WERI-Rb-1 (cell line): ENCODE measurements at regions not wholly inside any gene's neighbourhood (a gene's known extent, or its start where the extent isn't known, plus 50 kb on each side); places are given as distances from the start of the nearest gene placed in this dataset.

Experiments used
- DNase-seq: peaks from one replicate; pipeline ENCODE4 v3.0.0-alpha.2; 2020
- H3K27ac ChIP-seq: fragments of 250-450 bp; sonication (Bioruptor Pico); 2 replicates; pipeline ENCODE4 v1.5.1; 2020; ENCODE audit warnings: mild to moderate bottlenecking, moderate library complexity
- H3K27me3 ChIP-seq: fragments of 250-450 bp; sonication (Bioruptor Pico); 2 replicates; pipeline ENCODE4 v1.5.1; 2021; ENCODE audit warnings: mild to moderate bottlenecking, low read depth, moderate library complexity; ENCODE audit not compliant: insufficient read depth, severe bottlenecking
- H3K36me3 ChIP-seq: fragments of 250-450 bp; sonication (Bioruptor Pico); 2 replicates; pipeline ENCODE4 v1.5.1; 2020; ENCODE audit warnings: mild to moderate bottlenecking, moderate library complexity
- H3K4me3 ChIP-seq: 2 replicates; pipeline ENCODE4 v1.5.1; 2011; ENCODE audit warnings: low read depth, mild to moderate bottlenecking, control low read depth, low read length
- H3K9me3 ChIP-seq: fragments of 250-450 bp; sonication (Bioruptor Pico); 2 replicates; pipeline ENCODE4 v1.5.1; 2021; ENCODE audit warnings: mild to moderate bottlenecking, moderate library complexity; ENCODE audit not compliant: severe bottlenecking
- CTCF ChIP-seq: IDR thresholded peaks from 2 replicates; pipeline ENCODE4 v1.5.1; 2011; ENCODE audit warnings: low read depth, mild to moderate bottlenecking, control low read depth, inconsistent platforms, low read length

- no peaks in the 10 kb centered on the region for H3K36me3 ChIP-seq
- no peaks in the 10 kb centered on the region for H3K27me3 ChIP-seq
- H3K4me3 ChIP-seq: no peak overlapping the region
- no peak overlapping the region for H3K27ac ChIP-seq
- no peak for TF ChIP-seq CTCF
- no peaks in the 10 kb centered on the region for H3K9me3 ChIP-seq
- DNase-seq: no peak
These were observed 172.5 kb downstream of the MAIP1 start for GRCh38 chr2:200127848-200128247.

GRCh38 chr2:200128296-200128695, 172.9 kb downstream of the MAIP1 start:
- H3K9me3 ChIP-seq: no peaks in the 10 kb centered on the region
- no peak for TF ChIP-seq CTCF
- DNase-seq: no peak
- H3K4me3 ChIP-seq: no peak overlapping the region
- no peaks in the 10 kb centered on the region for H3K27me3 ChIP-seq
- no peaks in the 10 kb centered on the region for H3K36me3 ChIP-seq
- no peak overlapping the region for H3K27ac ChIP-seq

GRCh38 chr2:200129721-200130462, 174.5 kb downstream of the MAIP1 start:
- no peak for TF ChIP-seq CTCF
- Histone ChIP-seq H3K27me3 (no peaks in the 10 kb centered on the region), H3K4me3 (no peak overlapping the region), H3K9me3 (no peaks in the 10 kb centered on the region), H3K36me3 (no peaks in the 10 kb centered on the region), H3K27ac (no peak overlapping the region)
- DNase-seq: no peak

- DNase-seq: no peak
- Histone ChIP-seq H3K27me3 (no peaks in the 10 kb centered on the region), H3K36me3 (no peaks in the 10 kb centered on the region), H3K9me3 (peaks cover 3% of the 10 kb centered on the region), H3K4me3 (no peak overlapping the region), H3K27ac (no peak overlapping the region)
- TF ChIP-seq CTCF: no peak
These were observed 175.4 kb downstream of the MAIP1 start for GRCh38 chr2:200130762-200131166.

- Histone ChIP-seq H3K36me3 (no peaks in the 10 kb centered on the region), H3K27ac (no peak overlapping the region), H3K9me3 (peaks cover 3% of the 10 kb centered on the region), H3K4me3 (no peak overlapping the region), H3K27me3 (no peaks in the 10 kb centered on the region)
- no peak for TF ChIP-seq CTCF
- no peak for DNase-seq
These were observed 175.2 kb upstream of the SPATS2L start for GRCh38 chr2:200131307-200131706.

- H3K9me3 ChIP-seq: peaks cover 3% of the 10 kb centered on the region
- no peak for TF ChIP-seq CTCF
- no peaks in the 10 kb centered on the region for H3K36me3 ChIP-seq
- H3K4me3 ChIP-seq: no peak overlapping the region
- no peak overlapping the region for H3K27ac ChIP-seq
- H3K27me3 ChIP-seq: no peaks in the 10 kb centered on the region
- DNase-seq: no peak
These were observed 171.4 kb upstream of the SPATS2L start for GRCh38 chr2:200135082-200135481.
